ENCODE measurements at regions not wholly inside any gene's neighbourhood (a gene's known extent, or its start where the extent isn't known, plus 50 kb on each side); places are given as distances from the start of the nearest gene placed in this dataset.

GRCh38 chr13:22175241-22175640, 504.4 kb downstream of the FGF9 start:
- Histone ChIP-seq H3K23me2 (ENCODE audit: insufficient read length, low read depth, low read length, poor library complexity, severe bottlenecking) (no peaks in the 10 kb centered on the region), H4K5ac (ENCODE audit: insufficient read length, low read depth, low read length) (no peak overlapping the region), H2BK20ac (ENCODE audit: low read depth, low read length, poor library complexity, severe bottlenecking) (no peak overlapping the region), H3K9me3 (ENCODE audit: control insufficient read depth, low read depth, low read length) (no peaks in the 10 kb centered on the region), H3K18ac (ENCODE audit: insufficient read length, low read depth, low read length) (no peak overlapping the region), H4K91ac (ENCODE audit: insufficient read length, low read depth, low read length) (no peak overlapping the region), H2AFZ (ENCODE audit: low read length) (no peak overlapping the region), H3K23ac (ENCODE audit: insufficient read length, low read depth, low read length) (no peak overlapping the region), H3K4me2 (ENCODE audit: insufficient read depth, insufficient read length, low read length) (no peak overlapping the region), H3K4me1 (ENCODE audit: insufficient read depth, low read length) (no peaks in the 10 kb centered on the region), H4K20me1 (ENCODE audit: control insufficient read depth, insufficient read depth, insufficient read length) (no peaks in the 10 kb centered on the region), H3K14ac (ENCODE audit: insufficient read depth, low read length) (no peak overlapping the region), H2BK5ac (ENCODE audit: insufficient read length, low read length) (no peak overlapping the region), H3K27me3 (ENCODE audit: insufficient read depth, low read length) (no peaks in the 10 kb centered on the region), H2BK120ac (ENCODE audit: low read depth, low read length, poor library complexity, severe bottlenecking) (no peak overlapping the region), H3K9ac (ENCODE audit: extremely low read depth, insufficient read length, low read length) (no peak overlapping the region), H3K4ac (ENCODE audit: low read depth, low read length) (no peak overlapping the region), H3K56ac (ENCODE audit: insufficient read length, low read depth, low read length) (no peak overlapping the region), H3K79me2 (ENCODE audit: insufficient read depth, low read length) (no peaks in the 10 kb centered on the region), H2BK12ac (ENCODE audit: insufficient read length, low read depth, low read length) (no peak overlapping the region), H2BK15ac (ENCODE audit: low read depth, low read length) (no peak overlapping the region), H4K8ac (replicated peaks; ENCODE audit: insufficient read length, low read depth, low read length) (no peak overlapping the region), H3K27ac (ENCODE audit: insufficient read length, low read depth, low read length) (no peak overlapping the region), H3T11ph (ENCODE audit: low read length) (no peak overlapping the region), H2AK5ac (ENCODE audit: insufficient read length, low read length) (no peak overlapping the region), H3K79me1 (ENCODE audit: insufficient read depth, low read depth, low read length, poor library complexity, severe bottlenecking) (no peaks in the 10 kb centered on the region)
- H3K27ac Mint-ChIP-seq = no peak overlapping the region
- no peaks in the 10 kb centered on the region for H3K27me3 Mint-ChIP-seq (ENCODE audit: low read depth)
- H3K4me3 Mint-ChIP-seq = no peak overlapping the region
- peaks cover 0 to 9% (median 0%) of the 10 kb centered on the region in 3 experiments; a peak in 1 of 7 replicates for H3K36me3 Mint-ChIP-seq (ENCODE audit: insufficient read depth in 1 of 3, low read depth in 3 of 3)
- TF ChIP-seq CTCF (conservative IDR thresholded peaks at IDR 0.05) = peak; percentile 47
- DNase-seq = no peak
- peaks cover 2 to 3% of the 10 kb centered on the region in 2 experiments; a peak in 1 of 4 replicates for H3K4me1 Mint-ChIP-seq
- peaks cover 2 to 15% of the 10 kb centered on the region in 2 experiments for H3K9me3 Mint-ChIP-seq
- no CpG with 5 or more reads among the region's 8 CpGs for whole genome bisulfite sequencing (ENCODE audit: extremely low coverage, insufficient read length, low lambda C conversion rate)
